ACC112 (cell line): ENCODE measurements at regions not wholly inside any gene's neighbourhood (a gene's known extent, or its start where the extent isn't known, plus 50 kb on each side); places are given as distances from the start of the nearest gene placed in this dataset.

ENCODE experiments used
- H2AFZ ChIP-seq: fragments of 200-600 bp; sonication (generic); one replicate; pipeline ENCODE4 v1.6.0; 2017; ENCODE audit warnings: antibody characterized with exemption, low read length; ENCODE audit not compliant: unreplicated experiment
- H3K27ac ChIP-seq: fragments of 200-600 bp; sonication (generic); 2 replicates; pipeline ENCODE4 v1.5.1; 2014; ENCODE audit warnings: low read depth, mild to moderate bottlenecking, antibody characterized with exemption, low read length, moderate library complexity
- H3K27me3 ChIP-seq: fragments of 200-600 bp; sonication (generic); 2 replicates; pipeline ENCODE4 v1.6.1; 2014; ENCODE audit warnings: mild to moderate bottlenecking, antibody characterized with exemption, low read length, moderate library complexity, mixed read lengths; ENCODE audit not compliant: insufficient read depth
- H3K36me3 ChIP-seq: fragments of 200-600 bp; sonication (generic); 2 replicates; pipeline ENCODE4 v1.6.1; 2016; ENCODE audit warnings: mild to moderate bottlenecking, antibody characterized with exemption, low read length, moderate library complexity, mixed read lengths; ENCODE audit not compliant: insufficient read depth
- H3K4me1 ChIP-seq: fragments of 200-600 bp; sonication (generic); one replicate; pipeline ENCODE4 v1.6.1; 2016; ENCODE audit warnings: low read length, mixed read lengths; ENCODE audit not compliant: insufficient read depth, unreplicated experiment, control insufficient read depth
- H3K4me3 ChIP-seq: fragments of 200-600 bp; sonication (generic); 2 replicates; pipeline ENCODE4 v1.5.1; 2014; ENCODE audit warnings: mild to moderate bottlenecking, low read depth, low read length
- H3K79me2 ChIP-seq: fragments of 200-600 bp; sonication (generic); one replicate; pipeline ENCODE4 v1.6.0; 2016; ENCODE audit warnings: low read length; ENCODE audit not compliant: control insufficient read depth, unreplicated experiment, insufficient read depth

DNA sequence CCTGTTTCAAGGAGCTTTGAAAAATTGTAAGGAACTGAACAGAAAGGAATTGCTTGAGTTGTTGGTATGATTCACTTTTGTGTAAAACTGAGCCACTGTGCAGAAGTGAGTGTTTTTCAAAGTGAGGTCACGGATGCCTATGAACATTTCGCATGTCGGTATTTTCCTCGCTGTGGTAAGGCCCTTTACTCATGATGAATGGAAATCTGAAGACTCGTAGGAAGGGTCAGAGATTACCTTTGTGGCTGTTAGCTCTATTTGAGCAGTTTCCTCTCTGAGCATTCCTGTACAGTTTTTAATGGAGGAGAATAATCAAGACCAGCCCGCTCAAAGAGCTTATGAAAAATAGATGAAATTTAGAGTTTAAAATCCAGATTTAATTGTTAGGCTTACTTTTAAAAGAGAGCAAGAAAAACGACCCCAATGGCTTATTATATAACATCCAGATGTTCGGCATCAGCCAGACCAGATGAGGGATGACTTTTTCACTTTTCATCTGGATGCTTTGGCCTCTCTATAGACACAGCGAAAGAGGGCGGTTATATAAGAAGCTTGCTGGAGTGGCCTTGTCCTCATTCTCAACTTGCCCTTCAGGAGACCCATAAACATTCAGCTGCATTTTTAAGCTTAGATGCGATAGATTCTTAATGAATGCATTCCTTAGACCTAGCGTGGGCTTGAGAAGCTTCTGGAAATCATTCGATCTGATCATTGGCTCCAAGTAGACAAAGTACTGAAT is 99.5 kb downstream of the CD83 start:
- H3K27me3 ChIP-seq = no peaks in the 10 kb centered on the region
- no peaks in the 10 kb centered on the region for H3K36me3 ChIP-seq
- no peak overlapping the region for H3K4me3 ChIP-seq
- no peaks in the 10 kb centered on the region for H3K79me2 ChIP-seq
- H2AFZ ChIP-seq = no peak overlapping the region
- peaks cover under 1% of the 10 kb centered on the region for H3K4me1 ChIP-seq
- no peak overlapping the region for H3K27ac ChIP-seq

DNA sequence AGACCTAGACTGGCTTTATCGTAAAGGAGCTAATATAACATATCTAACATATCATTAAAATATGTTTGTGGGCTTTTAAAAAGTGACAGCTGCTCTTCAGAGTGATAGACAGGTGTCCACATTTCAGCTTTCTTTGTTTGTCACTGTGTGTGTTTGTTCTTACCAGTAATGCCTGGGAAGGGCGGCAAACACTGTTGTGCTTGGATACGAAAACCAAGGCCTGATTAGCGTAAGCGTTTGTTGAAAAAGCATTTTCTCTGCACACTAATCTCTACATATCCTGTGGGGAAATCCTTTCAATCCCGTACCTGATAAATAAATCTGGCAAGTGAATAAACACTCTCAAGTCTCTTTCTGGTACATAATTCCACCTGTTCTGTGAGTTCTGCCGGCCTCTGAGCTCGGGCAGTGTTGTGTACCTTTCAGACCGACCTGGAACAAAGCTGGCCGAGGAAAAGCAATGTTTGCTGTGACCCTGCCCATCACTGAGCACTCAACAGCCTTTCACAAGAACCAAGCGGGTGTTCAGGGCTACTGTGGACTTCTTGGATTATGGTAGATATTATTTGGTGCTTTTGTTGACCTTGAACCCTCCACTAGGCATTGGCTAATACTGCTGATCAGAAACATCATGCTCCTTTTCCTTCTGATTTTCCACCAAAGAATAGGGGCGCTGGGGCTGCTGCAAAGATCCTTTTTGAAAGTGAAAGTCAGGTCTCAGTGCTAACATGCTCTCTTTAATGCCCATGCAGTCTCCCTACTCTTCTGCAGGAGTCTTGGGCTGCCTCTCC is 100.4 kb downstream of the CD83 start:
- Histone ChIP-seq H3K27ac (no peak overlapping the region), H2AFZ (no peak overlapping the region), H3K27me3 (no peaks in the 10 kb centered on the region)

GRCh38 chr6:14218519-14218800 is 100.9 kb downstream of the CD83 start:
- Histone ChIP-seq H3K36me3 (no peaks in the 10 kb centered on the region), H3K4me1 (no peaks in the 10 kb centered on the region), H3K27ac (no peak overlapping the region), H3K79me2 (no peaks in the 10 kb centered on the region), H3K4me3 (no peak overlapping the region), H2AFZ (no peak overlapping the region), H3K27me3 (no peaks in the 10 kb centered on the region)

More for the DNA sequence above, 100.4 kb downstream of the CD83 start:
- no peaks in the 10 kb centered on the region for H3K4me1 ChIP-seq
- H3K79me2 ChIP-seq = no peaks in the 10 kb centered on the region
- H3K4me3 ChIP-seq = no peak overlapping the region
- H3K36me3 ChIP-seq = no peaks in the 10 kb centered on the region

DNA sequence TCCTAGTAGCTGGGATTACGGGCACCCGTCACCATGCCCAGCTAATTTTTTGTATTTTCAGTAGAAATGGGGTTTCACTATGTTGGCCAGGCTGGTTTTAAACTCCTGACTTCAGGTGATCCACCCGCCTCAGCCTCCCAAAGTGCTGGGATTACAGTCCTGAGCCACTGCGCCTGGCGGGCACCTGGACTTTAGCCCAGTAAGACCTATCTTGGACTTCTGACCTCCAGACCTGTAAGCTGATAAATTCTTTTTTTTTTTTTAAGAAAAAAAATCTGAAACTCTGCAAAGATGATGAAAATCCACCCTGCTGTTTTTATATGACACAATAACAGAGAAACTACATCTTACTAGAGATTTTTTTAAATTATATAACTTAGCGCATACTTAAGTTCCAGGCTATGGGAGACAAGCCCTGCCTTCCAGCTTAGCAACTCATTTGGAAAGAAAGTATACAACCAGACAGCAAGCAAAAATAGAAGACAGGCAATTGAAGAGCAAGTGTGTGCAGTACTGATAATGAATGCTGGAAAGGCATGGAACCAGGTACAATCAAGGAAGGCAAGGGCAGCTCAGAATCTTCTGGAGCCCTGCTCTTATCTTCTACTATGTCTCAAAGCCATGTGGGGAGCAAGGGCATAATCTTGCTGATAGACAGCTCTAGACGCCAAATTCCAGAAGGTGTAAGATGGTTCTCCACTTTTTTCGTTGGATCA is 104.2 kb downstream of the CD83 start:
- Histone ChIP-seq H2AFZ (no peak overlapping the region), H3K4me1 (no peaks in the 10 kb centered on the region), H3K79me2 (no peaks in the 10 kb centered on the region), H3K27me3 (no peaks in the 10 kb centered on the region), H3K27ac (no peak overlapping the region), H3K36me3 (no peaks in the 10 kb centered on the region), H3K4me3 (no peak overlapping the region)

DNA sequence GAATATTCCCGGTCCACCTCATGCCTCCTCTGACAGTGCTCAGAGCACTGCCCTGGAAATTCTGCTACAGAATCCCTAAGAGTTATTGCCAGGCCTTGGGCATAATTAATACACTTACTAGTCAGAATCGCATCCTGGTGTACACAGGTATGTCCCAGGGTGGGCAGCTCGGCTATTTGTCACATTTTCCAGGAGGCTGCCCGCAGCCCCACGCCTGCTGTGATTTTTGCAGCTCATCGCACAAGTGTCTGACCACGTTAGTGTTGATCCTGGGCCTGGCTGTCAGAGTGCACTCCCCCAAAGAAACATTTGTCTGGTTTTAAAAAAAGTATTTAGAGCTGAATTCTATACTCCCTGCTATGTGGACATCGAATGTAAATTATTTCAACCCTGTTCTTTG is 105.4 kb downstream of the CD83 start:
- no peaks in the 10 kb centered on the region for H3K27me3 ChIP-seq
- H3K79me2 ChIP-seq = no peaks in the 10 kb centered on the region
- H3K4me1 ChIP-seq = no peaks in the 10 kb centered on the region
- no peak overlapping the region for H3K27ac ChIP-seq
- no peaks in the 10 kb centered on the region for H3K36me3 ChIP-seq
- no peak overlapping the region for H2AFZ ChIP-seq
- no peak overlapping the region for H3K4me3 ChIP-seq

DNA sequence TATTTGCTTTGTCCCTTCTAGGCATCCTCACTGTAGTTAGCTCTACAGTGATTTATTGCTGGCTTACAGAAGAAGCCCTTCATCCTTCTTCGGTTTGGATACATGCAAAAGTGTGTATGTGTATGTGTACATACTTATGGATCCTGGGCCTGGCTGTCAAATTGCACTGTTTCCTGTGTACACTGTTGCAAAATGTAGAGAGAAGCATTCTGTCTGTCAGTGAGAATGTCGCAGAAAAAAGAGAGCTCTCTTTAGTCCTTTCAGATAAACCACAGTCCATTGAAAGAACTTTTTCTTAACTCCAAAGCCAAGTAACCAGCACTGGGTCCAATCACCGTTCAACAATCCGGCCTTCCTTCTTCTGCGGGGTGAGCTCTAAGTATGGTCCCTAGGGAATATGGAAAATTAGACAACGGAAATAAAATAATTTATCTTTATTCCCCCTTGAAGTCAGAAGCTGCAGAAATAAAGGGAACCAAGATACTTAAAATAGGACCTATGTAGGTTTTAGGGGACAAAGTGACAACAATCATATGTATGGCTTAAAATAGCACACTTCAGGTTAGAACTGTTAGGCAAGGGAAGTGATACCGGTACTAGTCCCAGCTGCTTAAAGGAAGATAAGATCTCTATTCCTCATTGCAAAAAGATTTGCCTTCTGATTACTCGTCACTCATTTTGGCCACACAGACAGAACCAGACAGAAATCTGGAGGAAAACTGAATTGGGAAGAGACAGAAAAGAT is 107.0 kb downstream of the CD83 start:
- Histone ChIP-seq H3K79me2 (no peaks in the 10 kb centered on the region), H3K4me1 (no peaks in the 10 kb centered on the region), H3K4me3 (no peak overlapping the region), H3K27me3 (no peaks in the 10 kb centered on the region), H2AFZ (no peak overlapping the region), H3K36me3 (no peaks in the 10 kb centered on the region), H3K27ac (no peak overlapping the region)

GRCh38 chr6:14226051-14226660 is 108.6 kb downstream of the CD83 start:
- no peak overlapping the region for H3K27ac ChIP-seq
- no peaks in the 10 kb centered on the region for H3K4me1 ChIP-seq
- no peak overlapping the region for H3K4me3 ChIP-seq
- no peak overlapping the region for H2AFZ ChIP-seq
- H3K27me3 ChIP-seq = no peaks in the 10 kb centered on the region
- no peaks in the 10 kb centered on the region for H3K36me3 ChIP-seq
- H3K79me2 ChIP-seq = no peaks in the 10 kb centered on the region

DNA sequence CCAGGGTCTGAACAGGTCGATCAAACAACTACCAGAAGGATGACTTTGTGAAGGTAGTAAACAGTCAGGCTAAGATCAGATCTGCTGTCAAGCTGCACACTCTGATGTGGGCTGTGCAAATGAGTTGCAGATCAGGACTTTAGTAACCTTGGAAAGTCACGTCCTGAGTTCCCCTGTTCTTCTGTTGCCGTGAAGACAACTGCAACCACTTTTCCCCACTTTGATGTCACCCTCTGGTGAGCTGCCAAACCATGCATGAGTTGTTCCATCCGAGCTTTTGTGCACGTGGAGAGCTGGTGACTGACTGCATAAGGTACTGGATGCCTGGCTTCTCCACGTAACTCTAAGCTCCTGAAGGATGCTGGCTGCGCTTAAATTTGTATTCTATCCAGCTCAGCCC is 111.0 kb downstream of the CD83 start:
- Histone ChIP-seq H3K4me1 (no peaks in the 10 kb centered on the region), H3K4me3 (no peak overlapping the region), H2AFZ (no peak overlapping the region), H3K27ac (no peak overlapping the region), H3K79me2 (no peaks in the 10 kb centered on the region), H3K27me3 (no peaks in the 10 kb centered on the region), H3K36me3 (no peaks in the 10 kb centered on the region)

DNA sequence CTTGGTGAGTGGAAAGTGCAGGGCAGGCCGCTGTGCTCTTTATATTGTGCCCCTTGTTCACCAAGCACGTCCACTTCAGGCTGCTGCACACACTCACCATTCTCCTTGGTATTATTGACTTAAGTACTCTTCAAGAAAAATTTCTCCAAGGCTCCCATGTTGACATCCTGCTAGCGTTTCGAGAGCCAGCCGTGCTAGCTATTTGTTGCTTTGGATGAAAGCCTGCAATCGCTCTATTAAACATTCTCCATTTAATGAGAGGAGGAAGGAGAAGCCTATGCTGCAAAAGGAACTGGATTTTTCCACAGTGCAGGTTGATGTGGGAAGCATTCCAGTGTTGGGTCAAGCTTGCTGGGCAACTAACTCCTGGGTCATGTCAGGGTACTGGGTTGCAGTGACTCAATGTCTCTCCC is 113.5 kb downstream of the CD83 start:
- Histone ChIP-seq H3K36me3 (no peaks in the 10 kb centered on the region), H3K4me1 (no peaks in the 10 kb centered on the region)

More for the DNA sequence above, 113.5 kb downstream of the CD83 start:
- no peak overlapping the region for H3K27ac ChIP-seq
- H3K27me3 ChIP-seq = no peaks in the 10 kb centered on the region
- no peak overlapping the region for H3K4me3 ChIP-seq
- H2AFZ ChIP-seq = no peak overlapping the region
- H3K79me2 ChIP-seq = no peaks in the 10 kb centered on the region
